SK-N-SH (cell line): ENCODE measurements at regions not wholly inside any gene's neighbourhood (a gene's known extent, or its start where the extent isn't known, plus 50 kb on each side); places are given as distances from the start of the nearest gene placed in this dataset.

Experiments used
- CTCF ChIA-PET: fragments of 300-600, 350-600 bp; formaldehyde crosslinking; extraction: SDS; loops from one replicate; lab custom pipeline; 2021; lab: Yijun Ruan, JAX
- POLR2A ChIA-PET: fragments of 350-600 bp; sonication (Branson Sonifier 250); formaldehyde crosslinking; extraction: SDS; loops from one replicate; lab custom pipeline; 2020; ENCODE audit warnings: antibody characterized with exemption, inconsistent platforms; lab: Yijun Ruan, JAX
- DNase-seq: peaks from one replicate; pipeline ENCODE4 v3.0.0; 2012
- H2AFZ ChIP-seq: fragments of 200-600 bp; sonication (generic); 2 replicates; pipeline ENCODE4 v1.8.1; 2016; ENCODE audit warnings: antibody characterized with exemption, mild to moderate bottlenecking, low read depth
- H3F3A ChIP-seq: fragments of 200-600 bp; sonication (generic); replicated peaks from 2 replicates; pipeline ENCODE3; 2016; ENCODE audit warnings: antibody characterized with exemption, mild to moderate bottlenecking; ENCODE audit not compliant: insufficient read depth
- H3K27ac ChIP-seq, 2 experiments: fragments of 200-500 bp in 1 of 2; fragments of 200-600 bp in 1 of 2; sonication (Bioruptor generic) in 1 of 2; sonication (generic), shearing (Covaris generic) in 1 of 2; 2 replicates each; pipeline versions ENCODE4 v1.5.1 to v1.6.1; 2014 to 2016; ENCODE audit warnings: low read depth in 2 of 2, inconsistent platforms in 1 of 2, low read length in 1 of 2, mild to moderate bottlenecking in 1 of 2, mixed read lengths in 1 of 2
- H3K27me3 ChIP-seq: fragments of 200-600 bp; sonication (generic), shearing (Covaris generic); 2 replicates; pipeline ENCODE4 v1.6.1; 2016; ENCODE audit warnings: mixed run types; ENCODE audit not compliant: insufficient read depth
- H3K36me3 ChIP-seq, 2 experiments: fragments of 200-500 bp in 1 of 2; fragments of 200-600 bp in 1 of 2; sonication (Bioruptor generic) in 1 of 2; sonication (generic) in 1 of 2; replicated peaks in 1 of 2; 2 replicates each; pipeline versions ENCODE3 to v1.5.1; 2014 to 2016; ENCODE audit warnings: low read length in 1 of 2, mild to moderate bottlenecking in 1 of 2; ENCODE audit not compliant: insufficient read depth in 2 of 2, control insufficient read depth in 1 of 2
- H3K4me1 ChIP-seq, 2 experiments: fragments of 200-500 bp in 1 of 2; fragments of 200-600 bp in 1 of 2; sonication (Bioruptor generic) in 1 of 2; sonication (generic), shearing (Covaris generic) in 1 of 2; 2 replicates each; pipeline versions ENCODE4 v1.5.1 to v1.6.1; 2014 to 2016; ENCODE audit warnings: low read depth in 1 of 2, low read length in 1 of 2, mixed run types in 1 of 2; ENCODE audit not compliant: insufficient read depth in 2 of 2, control insufficient read depth in 1 of 2
- H3K4me2 ChIP-seq: fragments of 200-600 bp; sonication (generic), shearing (Covaris generic); 2 replicates; pipeline ENCODE4 v1.6.1; 2017; ENCODE audit warnings: mixed run types
- H3K4me3 ChIP-seq, 2 experiments: fragments of 200-500 bp in 1 of 2; fragments of 200-600 bp in 1 of 2; sonication (Bioruptor generic) in 1 of 2; sonication (generic), shearing (Covaris generic) in 1 of 2; 2 replicates each; pipeline versions ENCODE4 v1.5.1 to v1.8.1; 2014 to 2016; ENCODE audit warnings: low read depth in 2 of 2, inconsistent platforms in 1 of 2, low read length in 1 of 2, mild to moderate bottlenecking in 1 of 2, mixed read lengths in 1 of 2, moderate library complexity in 1 of 2
- H3K79me2 ChIP-seq: fragments of 200-600 bp; sonication (generic); 2 replicates; pipeline ENCODE4 v1.8.1; 2017; ENCODE audit warnings: mild to moderate bottlenecking; ENCODE audit not compliant: insufficient read depth
- H3K9ac ChIP-seq: fragments of 200-600 bp; sonication (generic); 2 replicates; pipeline ENCODE4 v1.6.1; 2017; ENCODE audit warnings: mixed run types
- H3K9me2 ChIP-seq: fragments of 200-600 bp; sonication (generic); 2 replicates; pipeline ENCODE4 v1.6.1; 2017; ENCODE audit warnings: mixed run types
- H3K9me3 ChIP-seq: fragments of 200-600 bp; sonication (generic); 2 replicates; pipeline ENCODE4 v1.6.1; 2017; ENCODE audit warnings: mixed run types, mild to moderate bottlenecking, moderate library complexity
- H4K20me1 ChIP-seq: fragments of 200-600 bp; sonication (generic); 2 replicates; pipeline ENCODE4 v1.6.1; 2017; ENCODE audit warnings: mild to moderate bottlenecking, mixed run types; ENCODE audit not compliant: insufficient read depth
- CTCF ChIP-seq: fragments of 200-600 bp; sonication (generic); IDR thresholded peaks from 2 replicates; pipeline ENCODE4 v1.6.1; 2017; ENCODE audit warnings: antibody characterized with exemption, mild to moderate bottlenecking, moderate library complexity
- FOXM1 ChIP-seq: IDR thresholded peaks from 2 replicates; pipeline ENCODE4 v1.4.0; 2012; ENCODE audit warnings: low read depth, mild to moderate bottlenecking
- JUND ChIP-seq: IDR thresholded peaks from 2 replicates; pipeline ENCODE4 v1.4.0; 2012
- MXI1 ChIP-seq: IDR thresholded peaks from 2 replicates; pipeline ENCODE4 v1.6.1; 2012; ENCODE audit warnings: mild to moderate bottlenecking, low read depth, low read length, improper control_type of control experiment
- RCOR1 ChIP-seq: fragments of 150-350 bp; IDR thresholded peaks from 2 replicates; pipeline ENCODE4 v1.6.1; 2017; ENCODE audit warnings: antibody characterized with exemption, low read length
- SIN3A ChIP-seq: IDR thresholded peaks from 2 replicates; pipeline ENCODE4 v1.6.1; 2012; ENCODE audit warnings: low read depth, mild to moderate bottlenecking, low read length, moderate library complexity, borderline replicate concordance
- SMC3 ChIP-seq: IDR thresholded peaks from 2 replicates; pipeline ENCODE4 v1.6.1; 2012; ENCODE audit warnings: low read depth, low read length, improper control_type of control experiment
- TEAD4 ChIP-seq: IDR thresholded peaks from 2 replicates; pipeline ENCODE4 v1.4.0; 2012; ENCODE audit warnings: mild to moderate bottlenecking, borderline replicate concordance; ENCODE audit not compliant: insufficient read depth
- USF1 ChIP-seq: IDR thresholded peaks from 2 replicates; pipeline ENCODE4 v1.4.0; 2012; ENCODE audit warnings: low read depth, borderline replicate concordance
- YY1 ChIP-seq: IDR thresholded peaks from 2 replicates; pipeline ENCODE4 v1.4.0; 2012; ENCODE audit warnings: low read depth, mild to moderate bottlenecking
- whole genome bisulfite sequencing: methylation state at CpG from one replicate; pipeline ENCODE4 v1.1.6; 2017; ENCODE audit warnings: low lambda C conversion rate; 5-methylcytosine and 5-hydroxymethylcytosine counted together

GRCh38 chr2:126976721-126977328 is 78.1 kb downstream of the TEX51 start (continued):
- no peak for TF ChIP-seq SIN3A
- no peak for TF ChIP-seq FOXM1

GRCh38 chr2:126978333-126978732 is 79.6 kb downstream of the TEX51 start:
- no peaks in the 10 kb centered on the region for H3F3A ChIP-seq
- H3K4me3 ChIP-seq: no peak overlapping the region
- DNase-seq: no peak
- no peak overlapping the region for H3K4me2 ChIP-seq
- peaks cover 18% of the 10 kb centered on the region for H3K27me3 ChIP-seq
- no peaks in the 10 kb centered on the region for H3K79me2 ChIP-seq
- ChIA-PET CTCF (interaction anchor here (0.8 to 4.1 kb wide), 3 partner anchors 21 to 72 kb away, joined by 3 to 20 read pairs (median 5); no protein-coding TSS in a partner anchor), POLR2A (no interaction called here)
- H4K20me1 ChIP-seq: no peaks in the 10 kb centered on the region
- 70% methylated on average over 4 of the region's 4 CpGs for WGBS
- no peaks in the 10 kb centered on the region for H3K9me3 ChIP-seq
- no peaks in the 10 kb centered on the region for H3K36me3 ChIP-seq
- TF ChIP-seq CTCF (no peak), USF1 (no peak), RCOR1 (no peak), TEAD4 (no peak), JUND (no peak), YY1 (no peak), SMC3 (no peak)
- H3K9ac ChIP-seq: no peak overlapping the region
- H3K9me2 ChIP-seq: no peaks in the 10 kb centered on the region
- H3K27ac ChIP-seq: no peak overlapping the region
- no peak overlapping the region for H2AFZ ChIP-seq
- H3K4me1 ChIP-seq: peaks cover 0 to 22% of the 10 kb centered on the region in 2 experiments; a peak in 1 of 4 replicates

- H3K9ac ChIP-seq: no peak overlapping the region
- no peaks in the 10 kb centered on the region for H4K20me1 ChIP-seq
- no peak for DNase-seq
- 16% methylated on average over 4 of the region's 7 CpGs for WGBS
- ChIA-PET CTCF (interaction anchor here (4.1 kb wide), 1 partner anchor 71 kb away, joined by 20 read pairs; no protein-coding TSS in a partner anchor), POLR2A (no interaction called here)
- H3K36me3 ChIP-seq: no peaks in the 10 kb centered on the region
- H3F3A ChIP-seq: no peaks in the 10 kb centered on the region
- TF ChIP-seq MXI1: no peak
- no peaks in the 10 kb centered on the region for H3K9me3 ChIP-seq
- H3K27me3 ChIP-seq: peaks cover 18% of the 10 kb centered on the region
- H3K79me2 ChIP-seq: no peaks in the 10 kb centered on the region
- no peak overlapping the region for H3K27ac ChIP-seq
- H2AFZ ChIP-seq: no peak overlapping the region
- H3K4me1 ChIP-seq: peaks cover 0 to 22% of the 10 kb centered on the region in 2 experiments; a peak in 1 of 4 replicates
- H3K4me3 ChIP-seq: no peak overlapping the region
- H3K4me2 ChIP-seq: no peak overlapping the region
- H3K9me2 ChIP-seq: no peaks in the 10 kb centered on the region
Measured at GRCh38 chr2:126979039-126980003, 80.6 kb downstream of the TEX51 start.
